Hepatocyte (in vitro differentiated cells): ENCODE measurements at regions not wholly inside any gene's neighbourhood (a gene's known extent, or its start where the extent isn't known, plus 50 kb on each side); places are given as distances from the start of the nearest gene placed in this dataset.

Source experiments
- DNase-seq: peaks from one replicate; pipeline ENCODE4 v3.0.0-alpha.2; 2016; ENCODE audit warnings: low spot score
- H2AFZ ChIP-seq: fragments of 200-600 bp; sonication (generic); 2 replicates; pipeline ENCODE4 v1.6.0; 2016; ENCODE audit warnings: antibody characterized with exemption, mild to moderate bottlenecking
- H3K27ac ChIP-seq: fragments of 200-600 bp; sonication (generic); 2 replicates; pipeline ENCODE4 v1.5.1; 2016; ENCODE audit warnings: mild to moderate bottlenecking
- H3K27me3 ChIP-seq: fragments of 200-600 bp; sonication (generic); 2 replicates; pipeline ENCODE4 v1.6.1; 2016
- H3K36me3 ChIP-seq: fragments of 200-600 bp; sonication (generic); replicated peaks from 2 replicates; pipeline ENCODE4 v1.5.1; 2016; ENCODE audit warnings: low read depth; ENCODE audit not compliant: insufficient read depth
- H3K4me1 ChIP-seq: fragments of 200-600 bp; sonication (generic); 2 replicates; pipeline ENCODE4 v1.5.1; 2016; ENCODE audit warnings: mild to moderate bottlenecking, moderate library complexity; ENCODE audit not compliant: insufficient read depth
- H3K4me2 ChIP-seq: fragments of 200-600 bp; sonication (generic); 2 replicates; pipeline ENCODE4 v1.6.0; 2016
- H3K4me3 ChIP-seq: fragments of 200-600 bp; sonication (generic); 2 replicates; pipeline ENCODE4 v1.5.1; 2016; ENCODE audit warnings: mild to moderate bottlenecking
- H3K79me2 ChIP-seq: fragments of 200-600 bp; sonication (generic); 2 replicates; pipeline ENCODE4 v1.6.0; 2017; ENCODE audit warnings: mild to moderate bottlenecking
- H3K9me2 ChIP-seq: fragments of 200-600 bp; sonication (generic); replicated peaks from 2 replicates; pipeline ENCODE4 v1.6.0; 2017; ENCODE audit warnings: mild to moderate bottlenecking; ENCODE audit not compliant: insufficient read depth
- H3K9me3 ChIP-seq: fragments of 200-600 bp; sonication (generic); 2 replicates; pipeline ENCODE4 v1.5.1; 2016; ENCODE audit warnings: low read depth, mild to moderate bottlenecking
- H4K20me1 ChIP-seq: fragments of 200-600 bp; sonication (generic); 2 replicates; pipeline ENCODE4 v1.6.0; 2016; ENCODE audit warnings: mild to moderate bottlenecking; ENCODE audit not compliant: insufficient read depth, poor library complexity, severe bottlenecking
- EZH2 ChIP-seq: fragments of 200-600 bp; sonication (generic); IDR thresholded peaks from 2 replicates; pipeline ENCODE4 v1.6.1; 2016; ENCODE audit warnings: antibody characterized with exemption, mild to moderate bottlenecking, borderline replicate concordance
- EZH2phosphoT487 ChIP-seq: fragments of 200-600 bp; sonication (generic); IDR thresholded peaks from one replicate; pipeline ENCODE4 v1.6.1; 2018; ENCODE audit warnings: antibody characterized with exemption, mild to moderate bottlenecking, low read depth, moderate library complexity; ENCODE audit not compliant: unreplicated experiment, severe bottlenecking
- WGBS: methylation state at CpG from one replicate; pipeline ENCODE4 v1.1.6; 2016; ENCODE audit warnings: low lambda C conversion rate; ENCODE audit errors: missing lambda C conversion rate; 5-methylcytosine and 5-hydroxymethylcytosine counted together
- TF ChIP-seq, protein P1 (sequence below): fragments of 200-600 bp; sonication (generic); IDR thresholded peaks from 2 replicates; pipeline ENCODE4 v1.5.1; 2016; ENCODE audit warnings: antibody characterized with exemption, mild to moderate bottlenecking; ENCODE audit not compliant: poor library complexity

GRCh38 chr6:115634887-115635286, 425.8 kb downstream of the FRK start:
- no peaks in the 10 kb centered on the region for H3K9me2 ChIP-seq
- DNase-seq = peak; percentile 15

GRCh38 chr6:115634131-115634530, 426.6 kb downstream of the FRK start:
- DNase-seq = no peak
- Histone ChIP-seq H4K20me1 (no peaks in the 10 kb centered on the region), H3K4me3 (no peak overlapping the region), H3K9me3 (no peaks in the 10 kb centered on the region), H3K27ac (no peak overlapping the region), H3K4me2 (no peak overlapping the region), H3K36me3 (no peaks in the 10 kb centered on the region), H3K4me1 (peaks cover 5% of the 10 kb centered on the region), H3K9me2 (no peaks in the 10 kb centered on the region), H3K27me3 (no peaks in the 10 kb centered on the region), H3K79me2 (no peaks in the 10 kb centered on the region), H2AFZ (no peak overlapping the region)
- WGBS = 63% methylated on average over 2 of the region's 2 CpGs
- TF ChIP-seq, protein P1, sequence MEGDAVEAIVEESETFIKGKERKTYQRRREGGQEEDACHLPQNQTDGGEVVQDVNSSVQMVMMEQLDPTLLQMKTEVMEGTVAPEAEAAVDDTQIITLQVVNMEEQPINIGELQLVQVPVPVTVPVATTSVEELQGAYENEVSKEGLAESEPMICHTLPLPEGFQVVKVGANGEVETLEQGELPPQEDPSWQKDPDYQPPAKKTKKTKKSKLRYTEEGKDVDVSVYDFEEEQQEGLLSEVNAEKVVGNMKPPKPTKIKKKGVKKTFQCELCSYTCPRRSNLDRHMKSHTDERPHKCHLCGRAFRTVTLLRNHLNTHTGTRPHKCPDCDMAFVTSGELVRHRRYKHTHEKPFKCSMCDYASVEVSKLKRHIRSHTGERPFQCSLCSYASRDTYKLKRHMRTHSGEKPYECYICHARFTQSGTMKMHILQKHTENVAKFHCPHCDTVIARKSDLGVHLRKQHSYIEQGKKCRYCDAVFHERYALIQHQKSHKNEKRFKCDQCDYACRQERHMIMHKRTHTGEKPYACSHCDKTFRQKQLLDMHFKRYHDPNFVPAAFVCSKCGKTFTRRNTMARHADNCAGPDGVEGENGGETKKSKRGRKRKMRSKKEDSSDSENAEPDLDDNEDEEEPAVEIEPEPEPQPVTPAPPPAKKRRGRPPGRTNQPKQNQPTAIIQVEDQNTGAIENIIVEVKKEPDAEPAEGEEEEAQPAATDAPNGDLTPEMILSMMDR = no peak
- TF ChIP-seq EZH2phosphoT487 (no peak), EZH2 (no peak)

More at GRCh38 chr6:115634887-115635286, 425.8 kb downstream of the FRK start:
- H4K20me1 ChIP-seq = no peaks in the 10 kb centered on the region
- no peaks in the 10 kb centered on the region for H3K79me2 ChIP-seq
- H3K4me1 ChIP-seq = peaks cover 5% of the 10 kb centered on the region
- H3K4me3 ChIP-seq = no peak overlapping the region
- H3K27ac ChIP-seq = no peak overlapping the region
- H3K36me3 ChIP-seq = no peaks in the 10 kb centered on the region
- H3K27me3 ChIP-seq = no peaks in the 10 kb centered on the region
- TF ChIP-seq, protein P1 = no peak
- TF ChIP-seq EZH2phosphoT487 (no peak), EZH2 (no peak)
- no peaks in the 10 kb centered on the region for H3K9me3 ChIP-seq
- no peak overlapping the region for H2AFZ ChIP-seq
- no peak overlapping the region for H3K4me2 ChIP-seq

GRCh38 chr6:115631028-115631427, 429.7 kb downstream of the FRK start:
- H4K20me1 ChIP-seq = no peaks in the 10 kb centered on the region
- H3K4me1 ChIP-seq = peaks cover 5% of the 10 kb centered on the region
- no peaks in the 10 kb centered on the region for H3K36me3 ChIP-seq
- H3K9me2 ChIP-seq = no peaks in the 10 kb centered on the region
- H2AFZ ChIP-seq = no peak overlapping the region
- H3K4me3 ChIP-seq = no peak overlapping the region
- H3K79me2 ChIP-seq = no peaks in the 10 kb centered on the region
- no peak overlapping the region for H3K27ac ChIP-seq
- H3K27me3 ChIP-seq = no peaks in the 10 kb centered on the region
- no peak for DNase-seq
- H3K4me2 ChIP-seq = no peak overlapping the region
- TF ChIP-seq EZH2phosphoT487 (no peak), EZH2 (no peak)
- TF ChIP-seq, protein P1 = no peak
- H3K9me3 ChIP-seq = no peaks in the 10 kb centered on the region

- Histone ChIP-seq H3K79me2 (no peaks in the 10 kb centered on the region), H3K27me3 (no peaks in the 10 kb centered on the region), H3K9me3 (no peaks in the 10 kb centered on the region), H3K27ac (no peak overlapping the region), H3K4me3 (no peak overlapping the region), H3K4me1 (peaks cover 5% of the 10 kb centered on the region), H3K4me2 (no peak overlapping the region), H3K9me2 (no peaks in the 10 kb centered on the region), H4K20me1 (no peaks in the 10 kb centered on the region), H3K36me3 (no peaks in the 10 kb centered on the region), H2AFZ (no peak overlapping the region)
- 93% methylated on average over 4 of the region's 4 CpGs for WGBS
- TF ChIP-seq, protein P1 = no peak
- TF ChIP-seq EZH2phosphoT487 (no peak), EZH2 (no peak)
- no peak for DNase-seq
Measured at GRCh38 chr6:115630424-115631024, 430.2 kb downstream of the FRK start.
